WTC11 (cell line): ENCODE measurements at regions not wholly inside any gene's neighbourhood (a gene's known extent, or its start where the extent isn't known, plus 50 kb on each side); places are given as distances from the start of the nearest gene placed in this dataset.

Experiments
- ATAC-seq: fragments of 200-7000 bp; cut with Tn5 transposase; 2 replicates; pipeline ENCODE4 v1.10.0; 2021; ENCODE audit warnings: mild to moderate bottlenecking, moderate library complexity
- CTCF ChIA-PET: fragments of 300-600 bp; sonication (Branson Sonifier 250); formaldehyde crosslinking; loops from one replicate; lab custom pipeline; 2021; ENCODE audit warnings: antibody characterized with exemption; lab: Charles Lee
- POLR2A ChIA-PET: fragments of 350-600 bp; sonication (Branson Sonifier 250); formaldehyde crosslinking; loops from one replicate; lab custom pipeline; 2021; ENCODE audit warnings: antibody characterized with exemption; lab: Charles Lee
- DNase-seq: peaks from one replicate; pipeline ENCODE4 v3.0.0; 2021; ENCODE audit warnings: low spot score
- H3K27ac Mint-ChIP-seq: 2 replicates; pipeline ENCODE4 v1.8.0; 2021; ENCODE audit warnings: mixed read lengths
- H3K27me3 Mint-ChIP-seq: 2 replicates; pipeline ENCODE4 v1.8.0; 2021; ENCODE audit warnings: low read depth, mild to moderate bottlenecking, moderate library complexity, mixed read lengths
- H3K36me3 Mint-ChIP-seq: 2 replicates; pipeline ENCODE4 v1.8.0; 2021; ENCODE audit warnings: mixed read lengths
- H3K4me1 Mint-ChIP-seq: 2 replicates; pipeline ENCODE4 v1.8.0; 2022; ENCODE audit warnings: mixed read lengths
- H3K4me3 Mint-ChIP-seq: 2 replicates; pipeline ENCODE4 v1.8.0; 2021; ENCODE audit warnings: mild to moderate bottlenecking, moderate library complexity, mixed read lengths
- H3K9me3 Mint-ChIP-seq: 2 replicates; pipeline ENCODE4 v1.8.0; 2021; ENCODE audit warnings: mixed read lengths
- PRRX2 ChIP-seq: fragments of 250-450 bp; sonication (Bioruptor Pico); IDR thresholded peaks from 2 replicates; pipeline ENCODE4 v1.8.0; 2021; ENCODE audit warnings: mild to moderate bottlenecking
- ZNF416 ChIP-seq: fragments of 250-450 bp; sonication (Bioruptor Pico); IDR thresholded peaks from 2 replicates; pipeline ENCODE4 v1.9.0; 2021; ENCODE audit warnings: mild to moderate bottlenecking, inconsistent platforms
- TF ChIP-seq, protein P1 (sequence below): fragments of 250-450 bp; sonication (Bioruptor Pico); IDR thresholded peaks from 2 replicates; pipeline ENCODE4 v1.8.0; 2021; ENCODE audit warnings: mild to moderate bottlenecking
- TF ChIP-seq, protein P2 (sequence below): sonication (generic); formaldehyde crosslinking; IDR thresholded peaks from 2 replicates; pipeline ENCODE4 v1.8.0; 2022; ENCODE audit warnings: mild to moderate bottlenecking, missing genetic modification reagents
- TF ChIP-seq, protein P3 (sequence below): fragments of 250-450 bp; sonication (Bioruptor Pico); IDR thresholded peaks from 2 replicates; pipeline ENCODE4 v1.9.0; 2021; ENCODE audit warnings: mild to moderate bottlenecking, borderline replicate concordance
- TF ChIP-seq, protein P4 (sequence below): sonication (generic); formaldehyde crosslinking; IDR thresholded peaks from 2 replicates; pipeline ENCODE4 v1.8.1; 2023; ENCODE audit warnings: mild to moderate bottlenecking, moderate library complexity, missing genetic modification reagents
- TF ChIP-seq, protein P5 (sequence below): sonication (generic); formaldehyde crosslinking; IDR thresholded peaks from 2 replicates; pipeline ENCODE4 v1.8.1; 2023; ENCODE audit warnings: mild to moderate bottlenecking, missing genetic modification reagents
- TF ChIP-seq, protein P6 (sequence below): fragments of 250-450 bp; sonication (Bioruptor Pico); IDR thresholded peaks from 2 replicates; pipeline ENCODE4 v1.9.0; 2021; ENCODE audit warnings: mild to moderate bottlenecking
- TF ChIP-seq, protein P7 (sequence below): fragments of 200-600 bp; IDR thresholded peaks from 2 replicates; pipeline ENCODE4 v1.8.0; 2022; ENCODE audit warnings: antibody characterized with exemption

DNA sequence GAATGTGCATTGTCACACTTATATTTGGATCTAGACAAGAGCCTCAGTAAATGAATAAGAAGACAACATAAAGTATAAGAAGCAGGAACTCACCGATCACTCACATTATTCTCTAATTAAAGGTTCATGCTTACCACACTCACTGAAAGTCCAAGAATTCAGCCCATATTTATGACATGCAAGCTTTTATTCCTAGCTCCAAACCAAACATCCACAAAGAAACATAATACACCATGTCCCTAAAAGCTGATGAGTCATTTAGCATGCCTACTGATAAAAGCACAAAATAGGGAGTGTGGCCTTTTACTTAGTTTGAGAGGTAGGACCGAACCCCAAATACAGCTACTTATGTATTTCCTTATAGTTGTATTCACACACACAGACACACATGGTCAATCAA is 1094.6 kb upstream of the CDH2 start:
- no peak for DNase-seq
- no peak for ATAC-seq
- no peak overlapping the region for H3K27ac Mint-ChIP-seq
- no peak overlapping the region for H3K4me3 Mint-ChIP-seq
- H3K36me3 Mint-ChIP-seq: no peaks in the 10 kb centered on the region
- CTCF ChIA-PET: no interaction called here
- H3K27me3 Mint-ChIP-seq: no peaks in the 10 kb centered on the region
- POLR2A ChIA-PET: no interaction called here
- H3K9me3 Mint-ChIP-seq: no peaks in the 10 kb centered on the region
- TF ChIP-seq, protein P1, sequence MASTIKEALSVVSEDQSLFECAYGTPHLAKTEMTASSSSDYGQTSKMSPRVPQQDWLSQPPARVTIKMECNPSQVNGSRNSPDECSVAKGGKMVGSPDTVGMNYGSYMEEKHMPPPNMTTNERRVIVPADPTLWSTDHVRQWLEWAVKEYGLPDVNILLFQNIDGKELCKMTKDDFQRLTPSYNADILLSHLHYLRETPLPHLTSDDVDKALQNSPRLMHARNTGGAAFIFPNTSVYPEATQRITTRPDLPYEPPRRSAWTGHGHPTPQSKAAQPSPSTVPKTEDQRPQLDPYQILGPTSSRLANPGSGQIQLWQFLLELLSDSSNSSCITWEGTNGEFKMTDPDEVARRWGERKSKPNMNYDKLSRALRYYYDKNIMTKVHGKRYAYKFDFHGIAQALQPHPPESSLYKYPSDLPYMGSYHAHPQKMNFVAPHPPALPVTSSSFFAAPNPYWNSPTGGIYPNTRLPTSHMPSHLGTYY (CRISPR knock-in tag): no peak
- TF ChIP-seq, protein P2, sequence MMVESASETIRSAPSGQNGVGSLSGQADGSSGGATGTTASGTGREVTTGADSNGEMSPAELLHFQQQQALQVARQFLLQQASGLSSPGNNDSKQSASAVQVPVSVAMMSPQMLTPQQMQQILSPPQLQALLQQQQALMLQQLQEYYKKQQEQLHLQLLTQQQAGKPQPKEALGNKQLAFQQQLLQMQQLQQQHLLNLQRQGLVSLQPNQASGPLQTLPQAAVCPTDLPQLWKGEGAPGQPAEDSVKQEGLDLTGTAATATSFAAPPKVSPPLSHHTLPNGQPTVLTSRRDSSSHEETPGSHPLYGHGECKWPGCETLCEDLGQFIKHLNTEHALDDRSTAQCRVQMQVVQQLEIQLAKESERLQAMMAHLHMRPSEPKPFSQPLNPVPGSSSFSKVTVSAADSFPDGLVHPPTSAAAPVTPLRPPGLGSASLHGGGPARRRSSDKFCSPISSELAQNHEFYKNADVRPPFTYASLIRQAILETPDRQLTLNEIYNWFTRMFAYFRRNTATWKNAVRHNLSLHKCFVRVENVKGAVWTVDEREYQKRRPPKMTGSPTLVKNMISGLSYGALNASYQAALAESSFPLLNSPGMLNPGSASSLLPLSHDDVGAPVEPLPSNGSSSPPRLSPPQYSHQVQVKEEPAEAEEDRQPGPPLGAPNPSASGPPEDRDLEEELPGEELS: no peak
- H3K4me1 Mint-ChIP-seq: peaks cover 8% of the 10 kb centered on the region; the same call in 1 of the 2 replicates

DNA sequence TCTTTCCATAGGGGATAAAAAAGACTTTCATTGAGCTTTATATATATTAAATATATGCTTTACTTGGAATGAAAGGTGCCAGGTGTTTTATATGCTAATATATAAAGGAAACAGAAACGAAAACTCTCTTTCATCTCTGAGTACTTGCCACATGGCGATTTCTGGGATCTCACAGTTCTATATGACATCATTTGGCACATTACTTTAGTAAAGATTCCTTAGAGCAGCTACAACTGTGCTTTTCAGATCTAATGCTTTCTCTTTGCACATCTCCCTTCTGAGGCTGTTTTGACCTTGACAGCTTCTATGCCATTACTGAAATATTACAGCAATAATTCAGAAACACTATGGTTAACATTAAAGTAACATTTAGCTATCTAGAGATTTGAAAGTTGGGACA is 1082.9 kb upstream of the CDH2 start:
- Mint-ChIP-seq H3K4me3 (no peak overlapping the region), H3K27ac (no peak overlapping the region), H3K9me3 (peaks cover 15% of the 10 kb centered on the region), H3K4me1 (no peaks in the 10 kb centered on the region), H3K36me3 (no peaks in the 10 kb centered on the region), H3K27me3 (no peaks in the 10 kb centered on the region)
- DNase-seq (no peak), ATAC-seq (no peak)
- POLR2A ChIA-PET: no interaction called here
- TF ChIP-seq PRRX2 (CRISPR knock-in tag) (no peak), ZNF416 (CRISPR knock-in tag) (no peak)
- TF ChIP-seq, protein P3, sequence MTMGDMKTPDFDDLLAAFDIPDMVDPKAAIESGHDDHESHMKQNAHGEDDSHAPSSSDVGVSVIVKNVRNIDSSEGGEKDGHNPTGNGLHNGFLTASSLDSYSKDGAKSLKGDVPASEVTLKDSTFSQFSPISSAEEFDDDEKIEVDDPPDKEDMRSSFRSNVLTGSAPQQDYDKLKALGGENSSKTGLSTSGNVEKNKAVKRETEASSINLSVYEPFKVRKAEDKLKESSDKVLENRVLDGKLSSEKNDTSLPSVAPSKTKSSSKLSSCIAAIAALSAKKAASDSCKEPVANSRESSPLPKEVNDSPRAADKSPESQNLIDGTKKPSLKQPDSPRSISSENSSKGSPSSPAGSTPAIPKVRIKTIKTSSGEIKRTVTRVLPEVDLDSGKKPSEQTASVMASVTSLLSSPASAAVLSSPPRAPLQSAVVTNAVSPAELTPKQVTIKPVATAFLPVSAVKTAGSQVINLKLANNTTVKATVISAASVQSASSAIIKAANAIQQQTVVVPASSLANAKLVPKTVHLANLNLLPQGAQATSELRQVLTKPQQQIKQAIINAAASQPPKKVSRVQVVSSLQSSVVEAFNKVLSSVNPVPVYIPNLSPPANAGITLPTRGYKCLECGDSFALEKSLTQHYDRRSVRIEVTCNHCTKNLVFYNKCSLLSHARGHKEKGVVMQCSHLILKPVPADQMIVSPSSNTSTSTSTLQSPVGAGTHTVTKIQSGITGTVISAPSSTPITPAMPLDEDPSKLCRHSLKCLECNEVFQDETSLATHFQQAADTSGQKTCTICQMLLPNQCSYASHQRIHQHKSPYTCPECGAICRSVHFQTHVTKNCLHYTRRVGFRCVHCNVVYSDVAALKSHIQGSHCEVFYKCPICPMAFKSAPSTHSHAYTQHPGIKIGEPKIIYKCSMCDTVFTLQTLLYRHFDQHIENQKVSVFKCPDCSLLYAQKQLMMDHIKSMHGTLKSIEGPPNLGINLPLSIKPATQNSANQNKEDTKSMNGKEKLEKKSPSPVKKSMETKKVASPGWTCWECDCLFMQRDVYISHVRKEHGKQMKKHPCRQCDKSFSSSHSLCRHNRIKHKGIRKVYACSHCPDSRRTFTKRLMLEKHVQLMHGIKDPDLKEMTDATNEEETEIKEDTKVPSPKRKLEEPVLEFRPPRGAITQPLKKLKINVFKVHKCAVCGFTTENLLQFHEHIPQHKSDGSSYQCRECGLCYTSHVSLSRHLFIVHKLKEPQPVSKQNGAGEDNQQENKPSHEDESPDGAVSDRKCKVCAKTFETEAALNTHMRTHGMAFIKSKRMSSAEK (CRISPR knock-in tag): no peak
- TF ChIP-seq, protein P4, sequence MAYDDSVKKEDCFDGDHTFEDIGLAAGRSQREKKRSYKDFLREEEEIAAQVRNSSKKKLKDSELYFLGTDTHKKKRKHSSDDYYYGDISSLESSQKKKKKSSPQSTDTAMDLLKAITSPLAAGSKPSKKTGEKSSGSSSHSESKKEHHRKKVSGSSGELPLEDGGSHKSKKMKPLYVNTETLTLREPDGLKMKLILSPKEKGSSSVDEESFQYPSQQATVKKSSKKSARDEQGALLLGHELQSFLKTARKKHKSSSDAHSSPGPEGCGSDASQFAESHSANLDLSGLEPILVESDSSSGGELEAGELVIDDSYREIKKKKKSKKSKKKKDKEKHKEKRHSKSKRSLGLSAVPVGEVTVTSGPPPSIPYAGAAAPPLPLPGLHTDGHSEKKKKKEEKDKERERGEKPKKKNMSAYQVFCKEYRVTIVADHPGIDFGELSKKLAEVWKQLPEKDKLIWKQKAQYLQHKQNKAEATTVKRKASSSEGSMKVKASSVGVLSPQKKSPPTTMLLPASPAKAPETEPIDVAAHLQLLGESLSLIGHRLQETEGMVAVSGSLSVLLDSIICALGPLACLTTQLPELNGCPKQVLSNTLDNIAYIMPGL (CRISPR knock-in tag): no peak
- TF ChIP-seq, protein P5, sequence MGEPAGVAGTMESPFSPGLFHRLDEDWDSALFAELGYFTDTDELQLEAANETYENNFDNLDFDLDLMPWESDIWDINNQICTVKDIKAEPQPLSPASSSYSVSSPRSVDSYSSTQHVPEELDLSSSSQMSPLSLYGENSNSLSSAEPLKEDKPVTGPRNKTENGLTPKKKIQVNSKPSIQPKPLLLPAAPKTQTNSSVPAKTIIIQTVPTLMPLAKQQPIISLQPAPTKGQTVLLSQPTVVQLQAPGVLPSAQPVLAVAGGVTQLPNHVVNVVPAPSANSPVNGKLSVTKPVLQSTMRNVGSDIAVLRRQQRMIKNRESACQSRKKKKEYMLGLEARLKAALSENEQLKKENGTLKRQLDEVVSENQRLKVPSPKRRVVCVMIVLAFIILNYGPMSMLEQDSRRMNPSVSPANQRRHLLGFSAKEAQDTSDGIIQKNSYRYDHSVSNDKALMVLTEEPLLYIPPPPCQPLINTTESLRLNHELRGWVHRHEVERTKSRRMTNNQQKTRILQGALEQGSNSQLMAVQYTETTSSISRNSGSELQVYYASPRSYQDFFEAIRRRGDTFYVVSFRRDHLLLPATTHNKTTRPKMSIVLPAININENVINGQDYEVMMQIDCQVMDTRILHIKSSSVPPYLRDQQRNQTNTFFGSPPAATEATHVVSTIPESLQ (CRISPR knock-in tag): no peak
- TF ChIP-seq, protein P6, sequence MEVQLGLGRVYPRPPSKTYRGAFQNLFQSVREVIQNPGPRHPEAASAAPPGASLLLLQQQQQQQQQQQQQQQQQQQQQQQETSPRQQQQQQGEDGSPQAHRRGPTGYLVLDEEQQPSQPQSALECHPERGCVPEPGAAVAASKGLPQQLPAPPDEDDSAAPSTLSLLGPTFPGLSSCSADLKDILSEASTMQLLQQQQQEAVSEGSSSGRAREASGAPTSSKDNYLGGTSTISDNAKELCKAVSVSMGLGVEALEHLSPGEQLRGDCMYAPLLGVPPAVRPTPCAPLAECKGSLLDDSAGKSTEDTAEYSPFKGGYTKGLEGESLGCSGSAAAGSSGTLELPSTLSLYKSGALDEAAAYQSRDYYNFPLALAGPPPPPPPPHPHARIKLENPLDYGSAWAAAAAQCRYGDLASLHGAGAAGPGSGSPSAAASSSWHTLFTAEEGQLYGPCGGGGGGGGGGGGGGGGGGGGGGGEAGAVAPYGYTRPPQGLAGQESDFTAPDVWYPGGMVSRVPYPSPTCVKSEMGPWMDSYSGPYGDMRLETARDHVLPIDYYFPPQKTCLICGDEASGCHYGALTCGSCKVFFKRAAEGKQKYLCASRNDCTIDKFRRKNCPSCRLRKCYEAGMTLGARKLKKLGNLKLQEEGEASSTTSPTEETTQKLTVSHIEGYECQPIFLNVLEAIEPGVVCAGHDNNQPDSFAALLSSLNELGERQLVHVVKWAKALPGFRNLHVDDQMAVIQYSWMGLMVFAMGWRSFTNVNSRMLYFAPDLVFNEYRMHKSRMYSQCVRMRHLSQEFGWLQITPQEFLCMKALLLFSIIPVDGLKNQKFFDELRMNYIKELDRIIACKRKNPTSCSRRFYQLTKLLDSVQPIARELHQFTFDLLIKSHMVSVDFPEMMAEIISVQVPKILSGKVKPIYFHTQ: no peak
- TF ChIP-seq, protein P7, sequence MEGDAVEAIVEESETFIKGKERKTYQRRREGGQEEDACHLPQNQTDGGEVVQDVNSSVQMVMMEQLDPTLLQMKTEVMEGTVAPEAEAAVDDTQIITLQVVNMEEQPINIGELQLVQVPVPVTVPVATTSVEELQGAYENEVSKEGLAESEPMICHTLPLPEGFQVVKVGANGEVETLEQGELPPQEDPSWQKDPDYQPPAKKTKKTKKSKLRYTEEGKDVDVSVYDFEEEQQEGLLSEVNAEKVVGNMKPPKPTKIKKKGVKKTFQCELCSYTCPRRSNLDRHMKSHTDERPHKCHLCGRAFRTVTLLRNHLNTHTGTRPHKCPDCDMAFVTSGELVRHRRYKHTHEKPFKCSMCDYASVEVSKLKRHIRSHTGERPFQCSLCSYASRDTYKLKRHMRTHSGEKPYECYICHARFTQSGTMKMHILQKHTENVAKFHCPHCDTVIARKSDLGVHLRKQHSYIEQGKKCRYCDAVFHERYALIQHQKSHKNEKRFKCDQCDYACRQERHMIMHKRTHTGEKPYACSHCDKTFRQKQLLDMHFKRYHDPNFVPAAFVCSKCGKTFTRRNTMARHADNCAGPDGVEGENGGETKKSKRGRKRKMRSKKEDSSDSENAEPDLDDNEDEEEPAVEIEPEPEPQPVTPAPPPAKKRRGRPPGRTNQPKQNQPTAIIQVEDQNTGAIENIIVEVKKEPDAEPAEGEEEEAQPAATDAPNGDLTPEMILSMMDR: no peak
- TF ChIP-seq, all 79 proteins: peak for 0
- CTCF ChIA-PET: no interaction called here
